Astrocyte (in vitro differentiated cells and primary cell): ENCODE measurements at regions not wholly inside any gene's neighbourhood (a gene's known extent, or its start where the extent isn't known, plus 50 kb on each side); places are given as distances from the start of the nearest gene placed in this dataset.

Experiments used
- DNase-seq: peaks from one replicate; pipeline ENCODE4 v3.0.0-alpha.2; 2010; ENCODE audit warnings: low read depth
- FAIRE-seq: peaks from 2 replicates; lab custom pipeline; 2011; peaks lifted over from hg19 to GRCh38; lab: Jason Lieb, UNC
- H2AFZ ChIP-seq: 2 replicates; pipeline ENCODE4 v1.6.0; 2012; ENCODE audit warnings: low read depth, low read length, inconsistent platforms
- H3K27ac ChIP-seq: 2 replicates; pipeline ENCODE4 v1.5.1; 2011; ENCODE audit warnings: low read depth, low read length, inconsistent platforms
- H3K27me3 ChIP-seq: 2 replicates; pipeline ENCODE4 v1.6.0; 2011; ENCODE audit warnings: low read length, inconsistent platforms; ENCODE audit not compliant: insufficient read depth
- H3K36me3 ChIP-seq: 2 replicates; pipeline ENCODE4 v1.5.1; 2011; ENCODE audit warnings: low read length, inconsistent platforms; ENCODE audit not compliant: insufficient read depth
- H3K4me1 ChIP-seq: 2 replicates; pipeline ENCODE4 v1.5.1; 2011; ENCODE audit warnings: low read length, inconsistent platforms; ENCODE audit not compliant: insufficient read depth
- H3K4me2 ChIP-seq: 2 replicates; pipeline ENCODE4 v1.6.0; 2012; ENCODE audit warnings: low read length, inconsistent platforms
- H3K4me3 ChIP-seq: 2 replicates; pipeline ENCODE4 v1.5.1; 2011; ENCODE audit warnings: low read depth, mild to moderate bottlenecking, low read length, inconsistent platforms; ENCODE audit not compliant: insufficient read depth
- H3K79me2 ChIP-seq: 2 replicates; pipeline ENCODE4 v1.6.0; 2012; ENCODE audit warnings: mild to moderate bottlenecking, low read length, inconsistent platforms; ENCODE audit not compliant: insufficient read depth
- H3K9ac ChIP-seq: 2 replicates; pipeline ENCODE4 v1.6.0; 2012; ENCODE audit warnings: mild to moderate bottlenecking, low read length, inconsistent platforms
- H3K9me3 ChIP-seq: 2 replicates; pipeline ENCODE4 v1.5.1; 2012; ENCODE audit warnings: low read depth, mild to moderate bottlenecking, low read length, inconsistent platforms; ENCODE audit not compliant: insufficient read depth
- H4K20me1 ChIP-seq: 2 replicates; pipeline ENCODE4 v1.6.0; 2012; ENCODE audit warnings: low read length, inconsistent platforms; ENCODE audit not compliant: insufficient read depth
- H3K27ac Mint-ChIP-seq: one replicate; pipeline ENCODE4 v1.8.0; 2021; ENCODE audit warnings: mild to moderate bottlenecking, mixed read lengths; ENCODE audit not compliant: unreplicated experiment
- H3K27me3 Mint-ChIP-seq: one replicate; pipeline ENCODE4 v1.8.0; 2021; ENCODE audit warnings: low read depth, mixed read lengths; ENCODE audit not compliant: unreplicated experiment
- H3K36me3 Mint-ChIP-seq: one replicate; pipeline ENCODE4 v1.8.0; 2021; ENCODE audit warnings: low read depth, mixed read lengths; ENCODE audit not compliant: unreplicated experiment
- H3K4me1 Mint-ChIP-seq: one replicate; pipeline ENCODE4 v1.8.0; 2021; ENCODE audit warnings: low read depth, mixed read lengths; ENCODE audit not compliant: unreplicated experiment
- H3K4me3 Mint-ChIP-seq: one replicate; pipeline ENCODE4 v1.8.0; 2021; ENCODE audit warnings: mild to moderate bottlenecking, moderate library complexity, mixed read lengths; ENCODE audit not compliant: unreplicated experiment
- H3K9me3 Mint-ChIP-seq: one replicate; pipeline ENCODE4 v1.8.0; 2021; ENCODE audit warnings: mild to moderate bottlenecking, mixed read lengths; ENCODE audit not compliant: unreplicated experiment
- EZH2 ChIP-seq: IDR thresholded peaks from 2 replicates; pipeline ENCODE4 v1.6.1; 2012; ENCODE audit warnings: mild to moderate bottlenecking, low read length, inconsistent platforms; ENCODE audit not compliant: insufficient read depth
- TF ChIP-seq, protein P1 (sequence below): IDR thresholded peaks from 2 replicates; pipeline ENCODE4 v1.5.1; 2011; ENCODE audit warnings: low read depth, mild to moderate bottlenecking, inconsistent platforms, low read length, moderate library complexity; ENCODE audit not compliant: insufficient read depth

DNA sequence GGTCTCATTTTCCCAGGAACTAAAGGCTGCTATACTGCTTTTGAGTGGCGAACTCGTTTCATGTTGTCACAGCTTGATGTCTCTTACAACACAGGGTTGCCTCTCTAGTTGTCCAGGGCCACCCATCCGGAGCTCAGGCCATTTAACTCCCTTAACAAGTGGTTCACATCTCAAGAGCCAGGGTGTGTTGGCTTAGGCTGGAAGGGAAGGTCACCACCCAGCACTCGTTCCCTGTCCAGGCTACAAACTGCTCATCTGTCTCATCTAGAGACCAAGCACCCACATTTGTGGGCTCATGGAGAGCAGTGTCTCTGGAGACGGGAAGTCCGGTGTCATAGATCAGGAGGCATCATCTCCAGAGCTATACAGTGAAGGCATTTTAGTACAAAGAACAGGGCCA is 106.8 kb upstream of the EXOC2 start:
- H3K9ac ChIP-seq: no peak overlapping the region
- no peak overlapping the region for H2AFZ ChIP-seq
- H3K4me1 Mint-ChIP-seq: no peaks in the 10 kb centered on the region
- no peak overlapping the region for H3K27ac ChIP-seq
- H3K4me3 ChIP-seq: no peak overlapping the region
- peaks cover 28% of the 10 kb centered on the region for H3K27me3 ChIP-seq
- no peaks in the 10 kb centered on the region for H3K9me3 ChIP-seq
- FAIRE-seq (no peak), DNase-seq (no peak)
- no peaks in the 10 kb centered on the region for H3K36me3 ChIP-seq
- H3K9me3 Mint-ChIP-seq: peaks cover 1% of the 10 kb centered on the region
- no peak overlapping the region for H3K4me2 ChIP-seq
- no peaks in the 10 kb centered on the region for H4K20me1 ChIP-seq
- no peaks in the 10 kb centered on the region for H3K4me1 ChIP-seq
- H3K27me3 Mint-ChIP-seq: peaks cover 60% of the 10 kb centered on the region
- H3K79me2 ChIP-seq: no peaks in the 10 kb centered on the region
- TF ChIP-seq, protein P1, sequence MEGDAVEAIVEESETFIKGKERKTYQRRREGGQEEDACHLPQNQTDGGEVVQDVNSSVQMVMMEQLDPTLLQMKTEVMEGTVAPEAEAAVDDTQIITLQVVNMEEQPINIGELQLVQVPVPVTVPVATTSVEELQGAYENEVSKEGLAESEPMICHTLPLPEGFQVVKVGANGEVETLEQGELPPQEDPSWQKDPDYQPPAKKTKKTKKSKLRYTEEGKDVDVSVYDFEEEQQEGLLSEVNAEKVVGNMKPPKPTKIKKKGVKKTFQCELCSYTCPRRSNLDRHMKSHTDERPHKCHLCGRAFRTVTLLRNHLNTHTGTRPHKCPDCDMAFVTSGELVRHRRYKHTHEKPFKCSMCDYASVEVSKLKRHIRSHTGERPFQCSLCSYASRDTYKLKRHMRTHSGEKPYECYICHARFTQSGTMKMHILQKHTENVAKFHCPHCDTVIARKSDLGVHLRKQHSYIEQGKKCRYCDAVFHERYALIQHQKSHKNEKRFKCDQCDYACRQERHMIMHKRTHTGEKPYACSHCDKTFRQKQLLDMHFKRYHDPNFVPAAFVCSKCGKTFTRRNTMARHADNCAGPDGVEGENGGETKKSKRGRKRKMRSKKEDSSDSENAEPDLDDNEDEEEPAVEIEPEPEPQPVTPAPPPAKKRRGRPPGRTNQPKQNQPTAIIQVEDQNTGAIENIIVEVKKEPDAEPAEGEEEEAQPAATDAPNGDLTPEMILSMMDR: no peak
- no peak for TF ChIP-seq EZH2
- H3K27ac Mint-ChIP-seq: no peak overlapping the region
- no peaks in the 10 kb centered on the region for H3K36me3 Mint-ChIP-seq
- no peak overlapping the region for H3K4me3 Mint-ChIP-seq

DNA sequence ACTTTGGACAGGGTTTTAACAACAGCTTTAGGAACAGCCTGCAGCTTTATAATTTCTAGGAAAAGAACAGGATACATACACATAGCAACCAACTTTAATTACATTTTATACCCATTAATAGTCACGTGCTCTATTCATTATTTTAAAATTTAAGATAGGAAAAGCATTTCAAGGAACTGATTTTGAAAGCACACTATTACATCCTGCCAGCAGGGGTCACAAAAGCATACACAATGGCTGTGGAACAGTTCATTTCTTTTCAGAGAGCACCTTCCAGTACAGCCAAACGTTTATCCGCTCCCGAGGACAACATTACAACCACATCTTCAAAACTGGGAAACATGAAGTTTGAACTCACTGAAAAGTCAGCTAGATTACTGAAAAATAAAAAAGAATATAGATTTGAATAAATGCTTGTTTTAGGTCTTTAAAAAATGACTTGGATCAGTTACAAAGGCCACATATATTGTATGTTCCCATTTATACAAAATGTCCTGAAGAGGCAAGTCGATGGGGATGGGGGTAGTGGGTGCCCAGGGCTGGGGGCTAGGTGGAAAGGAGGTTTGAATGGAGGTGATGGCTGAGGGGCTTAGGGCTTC is 104.6 kb upstream of the EXOC2 start:
- Mint-ChIP-seq H3K9me3 (no peaks in the 10 kb centered on the region), H3K36me3 (no peaks in the 10 kb centered on the region), H3K4me3 (no peak overlapping the region), H3K27me3 (peaks cover 67% of the 10 kb centered on the region), H3K4me1 (no peaks in the 10 kb centered on the region), H3K27ac (no peak overlapping the region)
- Histone ChIP-seq H3K9me3 (no peaks in the 10 kb centered on the region), H3K9ac (no peak overlapping the region), H3K4me3 (no peak overlapping the region), H4K20me1 (no peaks in the 10 kb centered on the region), H3K4me1 (no peaks in the 10 kb centered on the region), H3K36me3 (no peaks in the 10 kb centered on the region), H2AFZ (no peak overlapping the region), H3K27ac (no peak overlapping the region), H3K79me2 (no peaks in the 10 kb centered on the region), H3K27me3 (peaks cover 39% of the 10 kb centered on the region), H3K4me2 (no peak overlapping the region)
- TF ChIP-seq EZH2: no peak
- TF ChIP-seq, protein P1: peak; percentile 80
- peak; percentile 79 for FAIRE-seq
- DNase-seq: peak; percentile 21

DNA sequence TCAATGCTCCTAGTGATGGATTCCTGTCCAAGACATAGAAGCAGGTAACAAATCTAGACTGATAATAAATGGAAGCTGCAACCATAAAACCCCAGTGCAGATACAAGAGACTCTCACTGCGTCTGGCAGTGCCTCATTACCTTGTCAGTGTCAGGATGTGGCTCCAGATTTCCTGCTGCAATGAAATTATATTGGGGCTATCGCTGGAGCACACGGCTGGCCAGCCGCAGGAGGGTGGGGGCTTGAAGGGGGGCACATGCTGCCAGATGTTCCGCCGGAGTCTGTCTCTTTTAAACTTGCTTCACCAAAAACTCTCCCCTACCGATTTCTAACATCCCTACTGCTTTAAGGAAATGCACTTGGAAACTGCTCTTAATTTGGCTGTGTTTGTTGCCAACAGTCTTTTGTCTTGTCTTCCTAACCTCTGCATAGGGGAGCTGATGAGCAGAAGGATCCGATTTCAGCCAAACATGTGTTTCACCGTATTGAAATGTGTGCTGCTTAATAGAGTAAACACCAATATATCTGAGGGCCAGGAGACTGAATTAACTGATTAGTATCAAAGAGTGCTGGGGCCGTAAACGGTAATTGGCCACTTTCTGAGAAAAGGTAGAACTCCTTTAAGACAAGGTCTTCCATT is 102.2 kb upstream of the EXOC2 start:
- H2AFZ ChIP-seq: no peak overlapping the region
- TF ChIP-seq, protein P1: no peak
- no peak for TF ChIP-seq EZH2
- no peak overlapping the region for H3K27ac Mint-ChIP-seq

More for the DNA sequence above, 102.2 kb upstream of the EXOC2 start:
- H3K27ac ChIP-seq: no peak overlapping the region
- no peak overlapping the region for H3K9ac ChIP-seq
- no peaks in the 10 kb centered on the region for H3K36me3 ChIP-seq
- no peaks in the 10 kb centered on the region for H3K4me1 Mint-ChIP-seq
- no peaks in the 10 kb centered on the region for H3K79me2 ChIP-seq
- H3K4me3 Mint-ChIP-seq: no peak overlapping the region
- no peaks in the 10 kb centered on the region for H3K36me3 Mint-ChIP-seq
- H3K4me1 ChIP-seq: no peaks in the 10 kb centered on the region
- FAIRE-seq: no peak
- H3K9me3 ChIP-seq: no peaks in the 10 kb centered on the region
- no peak overlapping the region for H3K4me3 ChIP-seq
- H4K20me1 ChIP-seq: no peaks in the 10 kb centered on the region
- no peak overlapping the region for H3K4me2 ChIP-seq
- peaks cover 39% of the 10 kb centered on the region for H3K27me3 ChIP-seq
- DNase-seq: no peak
- peaks cover 57% of the 10 kb centered on the region for H3K27me3 Mint-ChIP-seq
- peaks cover 4% of the 10 kb centered on the region for H3K9me3 Mint-ChIP-seq
